WI38 (cell line): ENCODE measurements at regions not wholly inside any gene's neighbourhood (a gene's known extent, or its start where the extent isn't known, plus 50 kb on each side); places are given as distances from the start of the nearest gene placed in this dataset.

Source experiments
- H3K4me3 ChIP-seq: 2 replicates; pipeline ENCODE4 v1.5.1; 2011; ENCODE audit warnings: low read depth, mild to moderate bottlenecking, control low read depth, low read length
- TF ChIP-seq, protein P1 (sequence below): IDR thresholded peaks from 2 replicates; pipeline ENCODE4 v1.5.1; 2012; ENCODE audit warnings: low read depth, mild to moderate bottlenecking, control low read depth, low read length

GRCh38 chr7:25552998-25553397 is 324.7 kb upstream of the NPVF start:
- TF ChIP-seq, protein P1, sequence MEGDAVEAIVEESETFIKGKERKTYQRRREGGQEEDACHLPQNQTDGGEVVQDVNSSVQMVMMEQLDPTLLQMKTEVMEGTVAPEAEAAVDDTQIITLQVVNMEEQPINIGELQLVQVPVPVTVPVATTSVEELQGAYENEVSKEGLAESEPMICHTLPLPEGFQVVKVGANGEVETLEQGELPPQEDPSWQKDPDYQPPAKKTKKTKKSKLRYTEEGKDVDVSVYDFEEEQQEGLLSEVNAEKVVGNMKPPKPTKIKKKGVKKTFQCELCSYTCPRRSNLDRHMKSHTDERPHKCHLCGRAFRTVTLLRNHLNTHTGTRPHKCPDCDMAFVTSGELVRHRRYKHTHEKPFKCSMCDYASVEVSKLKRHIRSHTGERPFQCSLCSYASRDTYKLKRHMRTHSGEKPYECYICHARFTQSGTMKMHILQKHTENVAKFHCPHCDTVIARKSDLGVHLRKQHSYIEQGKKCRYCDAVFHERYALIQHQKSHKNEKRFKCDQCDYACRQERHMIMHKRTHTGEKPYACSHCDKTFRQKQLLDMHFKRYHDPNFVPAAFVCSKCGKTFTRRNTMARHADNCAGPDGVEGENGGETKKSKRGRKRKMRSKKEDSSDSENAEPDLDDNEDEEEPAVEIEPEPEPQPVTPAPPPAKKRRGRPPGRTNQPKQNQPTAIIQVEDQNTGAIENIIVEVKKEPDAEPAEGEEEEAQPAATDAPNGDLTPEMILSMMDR = no peak
- H3K4me3 ChIP-seq = no peak overlapping the region

DNA sequence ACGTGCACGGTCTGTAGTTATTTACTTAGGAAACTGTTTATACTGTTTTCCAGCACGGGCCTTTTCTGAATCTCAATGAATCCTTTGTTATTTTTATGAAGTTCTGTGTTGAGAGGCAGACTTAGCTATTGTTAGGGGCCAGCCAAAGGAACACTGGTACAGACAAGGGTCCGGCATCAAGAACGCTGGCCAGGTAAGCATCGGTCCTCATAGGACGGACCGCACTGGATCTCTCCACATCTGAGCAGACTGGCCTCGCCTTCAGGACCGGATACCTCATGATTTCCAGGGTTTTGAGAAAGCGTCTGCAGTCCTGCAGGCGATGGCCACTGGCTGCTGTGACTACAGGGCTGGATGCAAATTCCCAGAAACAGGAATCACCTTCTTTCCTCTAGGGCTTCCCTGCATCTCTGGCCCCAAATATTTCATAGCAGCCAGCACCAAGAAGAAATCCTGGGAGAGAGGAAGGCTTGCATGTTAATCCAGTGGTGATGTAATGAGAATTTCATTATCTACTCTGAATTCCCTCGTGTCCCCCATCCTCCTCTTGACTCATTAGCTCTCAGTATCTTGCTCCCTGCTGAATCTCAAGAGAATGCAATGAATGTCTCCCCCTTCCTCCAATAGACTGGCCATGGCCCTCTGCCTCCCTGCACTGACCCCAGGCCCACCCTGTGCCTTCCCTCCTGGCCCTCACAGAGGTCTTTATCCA is 325.4 kb upstream of the NPVF start:
- no peak overlapping the region for H3K4me3 ChIP-seq
- TF ChIP-seq, protein P1 = no peak

GRCh38 chr7:25557379-25557917 is 329.2 kb upstream of the NPVF start:
- TF ChIP-seq, protein P1 = no peak
- H3K4me3 ChIP-seq = no peak overlapping the region

DNA sequence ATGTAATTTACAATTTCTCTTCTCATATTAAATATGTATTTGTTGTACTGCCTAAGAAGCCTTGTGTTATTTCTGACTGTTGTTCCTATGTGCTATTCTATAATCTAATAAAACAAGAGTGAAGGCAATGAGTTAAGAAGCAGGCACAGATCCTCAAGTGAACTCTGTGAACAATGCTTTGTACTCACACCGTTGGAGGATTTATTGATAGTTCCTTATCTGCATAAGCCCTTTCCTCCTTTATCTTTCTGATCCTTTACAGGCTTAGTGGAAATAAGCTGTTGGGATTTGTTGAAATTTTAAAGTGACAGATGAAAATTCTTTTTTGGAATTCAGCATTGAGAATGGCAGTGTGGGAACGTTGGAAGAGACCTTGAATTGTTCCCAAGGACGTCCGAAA is 329.6 kb upstream of the NPVF start:
- no peak overlapping the region for H3K4me3 ChIP-seq
- TF ChIP-seq, protein P1 = no peak

- TF ChIP-seq, protein P1 = no peak
- no peak overlapping the region for H3K4me3 ChIP-seq
Observed at GRCh38 chr7:25558605-25559004, 330.3 kb upstream of the NPVF start.

GRCh38 chr7:25559581-25560367 is 331.5 kb upstream of the NPVF start:
- H3K4me3 ChIP-seq = no peak overlapping the region
- TF ChIP-seq, protein P1 = no peak

- no peak overlapping the region for H3K4me3 ChIP-seq
- TF ChIP-seq, protein P1 = no peak
Observed at GRCh38 chr7:25562673-25563182, 334.4 kb upstream of the NPVF start.
